Lung (tissue), 11 donors: ENCODE measurements at regions not wholly inside any gene's neighbourhood (a gene's known extent, or its start where the extent isn't known, plus 50 kb on each side); places are given as distances from the start of the nearest gene placed in this dataset.

Experiments
- ATAC-seq: fragments of 200-7000 bp; cut with Tn5 transposase; one replicate; pipeline ENCODE4 v1.9.1; 2020; ENCODE audit warnings: moderate number of reproducible peaks; ENCODE audit not compliant: insufficient read depth, low FRiP score
- DNase-seq, 3 donors: peaks; one replicate each; pipeline ENCODE4 v3.0.0-alpha.2; 2013 to 2017
- H3K27ac ChIP-seq, 2 donors: one replicate each; pipeline ENCODE4 v1.5.1; 2013; ENCODE audit warnings: mild to moderate bottlenecking in 2 of 2, moderate library complexity in 2 of 2, control low read depth in 1 of 2, inconsistent platforms in 1 of 2, low read depth in 1 of 2, low read length in 1 of 2
- H3K27me3 ChIP-seq, 3 donors: one replicate each; pipeline ENCODE4 v1.5.1; 2013; ENCODE audit warnings: low read length in 2 of 3; ENCODE audit not compliant: control insufficient read depth in 3 of 3, insufficient read depth in 3 of 3
- H3K36me3 ChIP-seq, 4 donors: one replicate each; pipeline ENCODE4 v1.5.1; 2013; ENCODE audit warnings: low read length in 4 of 4, mild to moderate bottlenecking in 1 of 4, moderate library complexity in 1 of 4; ENCODE audit not compliant: control insufficient read depth in 4 of 4, insufficient read depth in 4 of 4
- H3K4me1 ChIP-seq, 5 donors: one replicate each; pipeline ENCODE4 v1.5.1; 2013; ENCODE audit warnings: low read length in 5 of 5, mild to moderate bottlenecking in 2 of 5, moderate library complexity in 1 of 5; ENCODE audit not compliant: control insufficient read depth in 5 of 5, insufficient read depth in 5 of 5
- H3K4me3 ChIP-seq: one replicate; pipeline ENCODE4 v1.5.1; 2013; ENCODE audit warnings: mild to moderate bottlenecking, control low read depth, moderate library complexity
- H3K9ac ChIP-seq, 2 donors: one replicate each; pipeline ENCODE4 v1.5.1; 2013; ENCODE audit warnings: low read length in 2 of 2, control low read depth in 1 of 2; ENCODE audit not compliant: insufficient read depth in 1 of 2
- H3K9me3 ChIP-seq, 4 donors: one replicate each; pipeline ENCODE4 v1.5.1; 2013; ENCODE audit warnings: low read length in 3 of 4, mild to moderate bottlenecking in 1 of 4, moderate library complexity in 1 of 4; ENCODE audit not compliant: control insufficient read depth in 4 of 4, insufficient read depth in 3 of 4
- CTCF ChIP-seq: IDR thresholded peaks from 2 replicates; pipeline ENCODE4 v1.5.1; 2012; ENCODE audit warnings: mild to moderate bottlenecking; ENCODE audit errors: control extremely low read depth, extremely low read depth
- WGBS, 2 donors: extraction: QIAGEN DNeasy Blood & Tissue Kit; methylation state at CpG; one replicate each; pipeline ENCODE4 v1.1.7; 2013; 5-methylcytosine and 5-hydroxymethylcytosine counted together
- donor health status: control.
- donor health status: control.
- donor health status: Bipolar disorder and iron deficiency.
- donor health status: healthy.
- donor health status: DM: yes; HTN: yes; CAD: no.

- Histone ChIP-seq H3K4me3 (no peak overlapping the region), H3K36me3 (no peaks in the 10 kb centered on the region), H3K9me3 (no peaks in the 10 kb centered on the region), H3K9ac (no peak overlapping the region), H3K27me3 (no peaks in the 10 kb centered on the region), H3K27ac (no peak overlapping the region), H3K4me1 (no peaks in the 10 kb centered on the region)
- no peak for DNase-seq
- 94 to 95% methylated on average over 5 of the region's 5 CpGs for WGBS, 2 donors
- ATAC-seq: no peak
- TF ChIP-seq CTCF: no peak
Measured at GRCh38 chr18:25701821-25702220, 349.9 kb upstream of the ZNF521 start.

GRCh38 chr18:25686960-25687500 lies 335.1 kb upstream of the ZNF521 start:
- Histone ChIP-seq H3K27ac (no peak overlapping the region), H3K9me3 (no peaks in the 10 kb centered on the region), H3K27me3 (no peaks in the 10 kb centered on the region), H3K36me3 (no peaks in the 10 kb centered on the region), H3K9ac (no peak overlapping the region), H3K4me3 (no peak overlapping the region), H3K4me1 (no peaks in the 10 kb centered on the region)
- 62 to 83% methylated on average over 3 of the region's 3 CpGs for WGBS, 2 donors
- no peak for DNase-seq
- TF ChIP-seq CTCF: no peak
- ATAC-seq: no peak

- H3K9me3 ChIP-seq: no peaks in the 10 kb centered on the region
- H3K9ac ChIP-seq: no peak overlapping the region
- no peak for ATAC-seq
- no peaks in the 10 kb centered on the region for H3K36me3 ChIP-seq
- no peak for DNase-seq
- WGBS, 2 donors: 91 to 93% methylated on average over 4 of the region's 4 CpGs
- H3K27ac ChIP-seq: no peak overlapping the region
- no peak for TF ChIP-seq CTCF
- no peaks in the 10 kb centered on the region for H3K4me1 ChIP-seq
- no peaks in the 10 kb centered on the region for H3K27me3 ChIP-seq
- H3K4me3 ChIP-seq: no peak overlapping the region
Measured at GRCh38 chr18:25685088-25685487, 333.1 kb upstream of the ZNF521 start.

- H3K4me3 ChIP-seq: no peak overlapping the region
- TF ChIP-seq CTCF: no peak
- no peaks in the 10 kb centered on the region for H3K27me3 ChIP-seq
- DNase-seq: no peak
- no peaks in the 10 kb centered on the region for H3K4me1 ChIP-seq
- no peak for ATAC-seq
- no peaks in the 10 kb centered on the region for H3K9me3 ChIP-seq
- WGBS, 2 donors: 75 to 78% methylated on average over 2 of the region's 2 CpGs
- H3K9ac ChIP-seq: no peak overlapping the region
- H3K27ac ChIP-seq: no peak overlapping the region
- H3K36me3 ChIP-seq: no peaks in the 10 kb centered on the region
Measured at GRCh38 chr18:25679491-25679890, 327.5 kb upstream of the ZNF521 start.
